Osteoblast (primary cell): ENCODE measurements at regions not wholly inside any gene's neighbourhood (a gene's known extent, or its start where the extent isn't known, plus 50 kb on each side); places are given as distances from the start of the nearest gene placed in this dataset.

Source experiments
- DNase-seq: peaks from one replicate; pipeline ENCODE4 v3.0.0; 2011; ENCODE audit warnings: low spot score, mixed read lengths; ENCODE audit not compliant: insufficient read length; ENCODE audit errors: missing footprints
- H2AFZ ChIP-seq: 2 replicates; pipeline ENCODE4 v1.6.0; 2011; ENCODE audit warnings: mild to moderate bottlenecking, low read length
- H3K27ac ChIP-seq: 2 replicates; pipeline ENCODE4 v1.5.1; 2011; ENCODE audit warnings: mild to moderate bottlenecking, low read depth, low read length, moderate library complexity
- H3K27me3 ChIP-seq: 2 replicates; pipeline ENCODE4 v1.6.0; 2012; ENCODE audit warnings: mild to moderate bottlenecking, control low read depth, inconsistent platforms, low read length, moderate library complexity; ENCODE audit not compliant: insufficient read depth
- H3K36me3 ChIP-seq: 2 replicates; pipeline ENCODE4 v1.5.1; 2011; ENCODE audit warnings: mild to moderate bottlenecking, low read length, control low read depth, moderate library complexity; ENCODE audit not compliant: insufficient read depth
- H3K4me1 ChIP-seq: 2 replicates; pipeline ENCODE4 v1.5.1; 2011; ENCODE audit warnings: mild to moderate bottlenecking, low read length, control low read depth, moderate library complexity; ENCODE audit not compliant: insufficient read depth
- H3K4me2 ChIP-seq: 2 replicates; pipeline ENCODE4 v1.6.0; 2011; ENCODE audit warnings: mild to moderate bottlenecking, low read length; ENCODE audit not compliant: insufficient read depth
- H3K4me3 ChIP-seq: fragments of 200-600 bp; sonication (generic); 3 replicates; pipeline ENCODE4 v1.5.1; 2012; ENCODE audit warnings: mild to moderate bottlenecking, low read length, inconsistent platforms; ENCODE audit not compliant: insufficient read depth
- H3K79me2 ChIP-seq: 2 replicates; pipeline ENCODE4 v1.6.0; 2012; ENCODE audit warnings: mild to moderate bottlenecking, low read length, control low read depth, inconsistent platforms; ENCODE audit not compliant: insufficient read depth
- H3K9me3 ChIP-seq: 2 replicates; pipeline ENCODE4 v1.5.1; 2011; ENCODE audit warnings: low read depth, low read length, control low read depth
- H4K20me1 ChIP-seq: 2 replicates; pipeline ENCODE4 v1.6.0; 2012; ENCODE audit warnings: mild to moderate bottlenecking, low read length, control low read depth; ENCODE audit not compliant: insufficient read depth
- TF ChIP-seq, protein P1 (sequence below): IDR thresholded peaks from 2 replicates; pipeline ENCODE4 v1.5.1; 2011; ENCODE audit warnings: mild to moderate bottlenecking, low read depth, low read length, moderate library complexity; ENCODE audit errors: extremely low read depth

DNA sequence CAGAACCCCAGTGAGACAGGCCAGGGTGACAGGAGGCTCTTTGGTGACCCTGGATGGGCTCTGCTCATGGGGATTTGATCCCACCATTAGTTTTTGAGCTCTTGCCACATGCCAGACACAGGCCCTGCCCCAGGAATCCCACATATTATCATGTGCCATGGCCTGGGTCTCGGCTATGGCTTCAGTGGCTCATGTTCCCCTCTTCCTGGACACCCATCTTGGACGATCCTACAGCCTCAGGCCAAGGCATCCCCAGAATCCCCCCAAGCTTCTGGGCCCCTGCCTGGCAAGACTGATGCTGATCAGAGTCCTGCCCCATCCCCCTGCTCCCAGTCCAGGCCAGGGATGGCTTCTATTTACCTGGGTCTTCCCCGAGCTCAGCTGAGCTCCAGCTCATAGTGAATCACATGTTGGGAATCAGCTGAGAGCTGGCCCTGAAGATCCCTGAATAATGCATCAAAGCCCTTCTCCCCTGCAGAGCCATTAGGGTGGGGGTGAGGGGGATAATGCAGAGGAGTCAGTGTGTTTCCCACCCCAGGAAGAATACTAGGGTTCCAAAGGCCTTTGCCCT, 50.9 kb upstream of the CHRNB4 start:
- Histone ChIP-seq H3K27me3 (peaks cover 8% of the 10 kb centered on the region), H2AFZ (no peak overlapping the region), H3K9me3 (no peaks in the 10 kb centered on the region), H4K20me1 (no peaks in the 10 kb centered on the region), H3K4me1 (no peaks in the 10 kb centered on the region), H3K79me2 (no peaks in the 10 kb centered on the region), H3K36me3 (no peaks in the 10 kb centered on the region), H3K27ac (no peak overlapping the region), H3K4me2 (no peak overlapping the region), H3K4me3 (no peak overlapping the region)
- TF ChIP-seq, protein P1, sequence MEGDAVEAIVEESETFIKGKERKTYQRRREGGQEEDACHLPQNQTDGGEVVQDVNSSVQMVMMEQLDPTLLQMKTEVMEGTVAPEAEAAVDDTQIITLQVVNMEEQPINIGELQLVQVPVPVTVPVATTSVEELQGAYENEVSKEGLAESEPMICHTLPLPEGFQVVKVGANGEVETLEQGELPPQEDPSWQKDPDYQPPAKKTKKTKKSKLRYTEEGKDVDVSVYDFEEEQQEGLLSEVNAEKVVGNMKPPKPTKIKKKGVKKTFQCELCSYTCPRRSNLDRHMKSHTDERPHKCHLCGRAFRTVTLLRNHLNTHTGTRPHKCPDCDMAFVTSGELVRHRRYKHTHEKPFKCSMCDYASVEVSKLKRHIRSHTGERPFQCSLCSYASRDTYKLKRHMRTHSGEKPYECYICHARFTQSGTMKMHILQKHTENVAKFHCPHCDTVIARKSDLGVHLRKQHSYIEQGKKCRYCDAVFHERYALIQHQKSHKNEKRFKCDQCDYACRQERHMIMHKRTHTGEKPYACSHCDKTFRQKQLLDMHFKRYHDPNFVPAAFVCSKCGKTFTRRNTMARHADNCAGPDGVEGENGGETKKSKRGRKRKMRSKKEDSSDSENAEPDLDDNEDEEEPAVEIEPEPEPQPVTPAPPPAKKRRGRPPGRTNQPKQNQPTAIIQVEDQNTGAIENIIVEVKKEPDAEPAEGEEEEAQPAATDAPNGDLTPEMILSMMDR: no peak
- peak; percentile 29 for DNase-seq

DNA sequence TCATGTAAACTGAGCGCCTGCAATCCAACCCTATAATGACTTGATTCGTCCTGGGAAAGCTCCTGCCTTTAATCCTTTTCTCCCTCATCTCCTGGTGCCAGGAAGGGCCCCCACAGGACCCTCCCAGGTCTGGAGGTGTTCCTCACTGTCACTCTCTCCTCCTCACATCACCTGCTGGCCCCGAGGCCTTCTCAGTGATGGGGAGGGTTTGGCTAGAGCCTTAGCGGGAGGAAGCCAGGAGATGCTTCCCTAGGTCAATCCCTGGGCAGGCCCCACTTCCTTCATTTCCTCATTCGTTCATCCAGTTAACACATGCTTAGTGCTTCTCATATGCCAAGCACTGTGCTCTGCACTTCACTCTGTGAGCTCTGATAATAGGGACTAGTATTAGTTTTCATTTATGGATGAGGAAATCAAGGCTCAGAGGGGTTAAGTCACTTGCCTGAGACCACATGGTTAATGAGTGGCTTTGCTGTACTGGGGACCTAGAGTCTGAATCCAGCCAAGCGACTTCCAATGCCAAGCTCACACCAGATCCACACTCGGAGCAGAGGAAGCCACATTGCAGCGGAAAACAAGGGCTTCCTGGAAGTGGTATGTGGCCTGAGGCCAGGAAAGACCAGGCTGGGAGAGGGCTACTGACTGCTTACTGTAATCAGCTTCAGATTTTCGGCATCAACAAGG, 50.3 kb upstream of the CHRNB4 start:
- Histone ChIP-seq H3K27ac (no peak overlapping the region), H3K4me3 (no peak overlapping the region), H3K9me3 (no peaks in the 10 kb centered on the region), H3K36me3 (no peaks in the 10 kb centered on the region), H3K27me3 (peaks cover 8% of the 10 kb centered on the region), H3K79me2 (no peaks in the 10 kb centered on the region), H2AFZ (no peak overlapping the region), H3K4me2 (no peak overlapping the region), H3K4me1 (no peaks in the 10 kb centered on the region), H4K20me1 (no peaks in the 10 kb centered on the region)
- TF ChIP-seq, protein P1: no peak
- DNase-seq: no peak
